ENCODE measurements at regions not wholly inside any gene's neighbourhood (a gene's known extent, or its start where the extent isn't known, plus 50 kb on each side); places are given as distances from the start of the nearest gene placed in this dataset.

GRCh38 chr14:100955201-100955600 is 51.7 kb upstream of the RTL1 start:
- Histone ChIP-seq H3K4me3 (replicated peaks in 1 of 3; ENCODE audit: insufficient read depth in 1 of 3, low read depth in 2 of 3, low read length in 3 of 3) (no peak overlapping the region), H3K79me2 (ENCODE audit: insufficient read depth, low read length) (no peaks in the 10 kb centered on the region), H3K27ac (ENCODE audit: extremely low read length, insufficient read depth, low read length) (no peak overlapping the region), H3K4me1 (ENCODE audit: insufficient read depth, low read length) (no peaks in the 10 kb centered on the region), H3K36me3 (replicated peaks in 1 of 2; ENCODE audit: control insufficient read depth in 1 of 2, insufficient read depth in 2 of 2, low read length in 2 of 2) (no peaks in the 10 kb centered on the region), H3K27me3 (ENCODE audit: control insufficient read depth in 1 of 2, insufficient read depth in 2 of 2, low read length in 2 of 2) (no peaks in the 10 kb centered on the region), H3K9ac (ENCODE audit: insufficient read depth, low read depth, low read length) (no peak overlapping the region), H4K20me1 (ENCODE audit: insufficient read depth, low read length) (no peaks in the 10 kb centered on the region), H3K4me2 (ENCODE audit: low read depth, low read length) (no peak overlapping the region), H2AFZ (ENCODE audit: low read length) (no peak overlapping the region), H3K9me3 (ENCODE audit: low read length) (no peaks in the 10 kb centered on the region)
- WGBS (ENCODE audit: low lambda C conversion rate), result under 1% methylated on average over 2 of the region's 2 CpGs
- FAIRE-seq, result no peak
- ChIA-PET CTCF (ENCODE audit: low intra/inter-chr PET ratio, low total read pairs) (no interaction called here), POLR2A (no interaction called here)
- no peak for ATAC-seq
- no peak for DNase-seq (ENCODE audit: low spot score)
- intact Hi-C loops (cut with micrococcal nuclease; ENCODE audit: unreplicated experiment) (no loop called here), in situ Hi-C loops (cut with HindIII; ENCODE audit: extremely low pct_ligation_motif_present, low pct_unique_long_range_greater_than_20kb) (no loop called here)
- BruUV-seq (replicated peaks), result no TSS peak
- no peak for TF ChIP-seq SMYD3 (CRISPR knock-in tag; IDR thresholded peaks at IDR 0.05)
- TF ChIP-seq BRCA1 (CRISPR knock-in tag; IDR thresholded peaks at IDR 0.05), result no peak
- TF ChIP-seq ZNF687 (CRISPR knock-in tag; IDR thresholded peaks at IDR 0.05), result no peak
- TF ChIP-seq POGK (CRISPR knock-in tag; conservative IDR thresholded peaks at IDR 0.05), result no peak
- TF ChIP-seq ZNF646 (CRISPR knock-in tag; IDR thresholded peaks at IDR 0.05), result no peak
- TF ChIP-seq ZNF10 (CRISPR knock-in tag; IDR thresholded peaks at IDR 0.05; ENCODE audit: borderline replicate concordance, low read depth), result no peak
- no peak for TF ChIP-seq ZNF530 (CRISPR knock-in tag; IDR thresholded peaks at IDR 0.05; ENCODE audit: low read depth)
- no peak for TF ChIP-seq ZC3H4 (CRISPR knock-in tag; IDR thresholded peaks at IDR 0.05; ENCODE audit: borderline replicate concordance)
- no peak for TF ChIP-seq TCF7L2 (IDR thresholded peaks at IDR 0.05; ENCODE audit: low read depth, low read length)
- no peak for TF ChIP-seq ZFP36L1 (CRISPR knock-in tag; IDR thresholded peaks at IDR 0.05)
- no peak for TF ChIP-seq ZNF337 (CRISPR knock-in tag; IDR thresholded peaks at IDR 0.05; ENCODE audit: borderline replicate concordance, low read depth)
